PC-9 (cell line): ENCODE measurements at regions not wholly inside any gene's neighbourhood (a gene's known extent, or its start where the extent isn't known, plus 50 kb on each side); places are given as distances from the start of the nearest gene placed in this dataset.

Experiments
- BruUV-seq: library from RNA; stranded (reverse); fragments of 400-500 nt; replicated peaks from 2 replicates; lab custom pipeline; 2021; lab: Mats Ljungman, UMichigan
- CTCF ChIA-PET: fragments of 300-600 bp; sonication (Branson Sonifier 250); formaldehyde crosslinking; loops from one replicate; lab custom pipeline; 2022; ENCODE audit warnings: antibody characterized with exemption; lab: Charles Lee
- POLR2A ChIA-PET: fragments of 300-600 bp; sonication (Branson Sonifier 250); formaldehyde crosslinking; loops from one replicate; lab custom pipeline; 2022; ENCODE audit warnings: antibody characterized with exemption; ENCODE audit not compliant: unreplicated experiment; lab: Charles Lee
- DNase-seq, 2 experiments: peaks; one replicate each; pipeline versions ENCODE4 v3.0.0 to v3.0.0-alpha.2; 2015 to 2022; ENCODE audit warnings: mixed read lengths in 1 of 2
- H2AFZ ChIP-seq: fragments of 200-600 bp; sonication (generic); 2 replicates; pipeline ENCODE4 v1.8.1; 2017; ENCODE audit warnings: antibody characterized with exemption
- H3F3A ChIP-seq: fragments of 200-600 bp; sonication (generic); 2 replicates; pipeline ENCODE4 v1.8.1; 2017; ENCODE audit warnings: antibody characterized with exemption, mild to moderate bottlenecking, low read depth; ENCODE audit not compliant: insufficient read depth
- H3K27ac ChIP-seq: fragments of 200-600 bp; sonication (generic); 2 replicates; pipeline ENCODE4 v1.6.1; 2016; ENCODE audit warnings: mixed run types
- H3K27me3 ChIP-seq: fragments of 200-600 bp; sonication (generic); 2 replicates; pipeline ENCODE4 v1.6.1; 2016; ENCODE audit warnings: low read depth, mixed run types; ENCODE audit not compliant: insufficient read depth
- H3K36me3 ChIP-seq: fragments of 200-600 bp; sonication (generic); 2 replicates; pipeline ENCODE4 v1.6.1; 2016; ENCODE audit warnings: low read depth, mixed run types
- H3K4me1 ChIP-seq: fragments of 200-600 bp; sonication (generic); replicated peaks from 2 replicates; pipeline ENCODE4 v1.6.1; 2016; ENCODE audit warnings: mixed run types; ENCODE audit not compliant: insufficient read depth
- H3K4me2 ChIP-seq: fragments of 200-600 bp; sonication (generic); 2 replicates; pipeline ENCODE4 v1.6.1; 2017; ENCODE audit warnings: mixed run types
- H3K4me3 ChIP-seq: fragments of 200-600 bp; sonication (generic); 2 replicates; pipeline ENCODE4 v1.6.1; 2016; ENCODE audit warnings: mixed run types
- H3K79me2 ChIP-seq: fragments of 200-600 bp; sonication (generic); 2 replicates; pipeline ENCODE4 v1.6.1; 2017; ENCODE audit warnings: low read depth, mixed run types
- H3K9me2 ChIP-seq: fragments of 200-600 bp; sonication (generic); 2 replicates; pipeline ENCODE4 v1.8.1; 2017; ENCODE audit warnings: mild to moderate bottlenecking; ENCODE audit not compliant: insufficient read depth
- H3K9me3 ChIP-seq: fragments of 200-600 bp; sonication (generic); 2 replicates; pipeline ENCODE4 v1.8.1; 2016; ENCODE audit warnings: low read depth; ENCODE audit not compliant: insufficient read depth
- H4K20me1 ChIP-seq: fragments of 200-600 bp; sonication (generic); 2 replicates; pipeline ENCODE4 v1.8.1; 2017; ENCODE audit not compliant: insufficient read depth
- CTCF ChIP-seq: fragments of 200-600 bp; sonication (generic); conservative IDR thresholded peaks from 2 replicates; pipeline ENCODE4 v1.6.1; 2017; ENCODE audit warnings: mixed run types, antibody characterized with exemption, mild to moderate bottlenecking, moderate library complexity
- EZH2 ChIP-seq: fragments of 200-600 bp; sonication (generic); IDR thresholded peaks from 2 replicates; pipeline ENCODE4 v1.8.0; 2017; ENCODE audit warnings: antibody characterized with exemption, low read depth
- intact Hi-C: fragments of 100-400 bp; cut with micrococcal nuclease; formaldehyde crosslinking; loops from one replicate; pipeline ENCODE4 v1.10.0; 2022; ENCODE audit not compliant: unreplicated experiment

- H3K4me3 ChIP-seq, result no peak overlapping the region
- no peak for DNase-seq
- H3F3A ChIP-seq, result no peaks in the 10 kb centered on the region
- H2AFZ ChIP-seq, result no peak overlapping the region
- intact Hi-C loops, result no loop called here
- no TSS peak for BruUV-seq
- TF ChIP-seq CTCF, result no peak
- TF ChIP-seq EZH2, result no peak
- no peaks in the 10 kb centered on the region for H4K20me1 ChIP-seq
- no peaks in the 10 kb centered on the region for H3K9me3 ChIP-seq
- no peaks in the 10 kb centered on the region for H3K9me2 ChIP-seq
- ChIA-PET CTCF (no interaction called here), POLR2A (no interaction called here)
- H3K79me2 ChIP-seq, result no peaks in the 10 kb centered on the region
- H3K27ac ChIP-seq, result no peak overlapping the region
- no peak overlapping the region for H3K4me2 ChIP-seq
- H3K4me1 ChIP-seq, result no peaks in the 10 kb centered on the region
- H3K36me3 ChIP-seq, result no peaks in the 10 kb centered on the region
- no peaks in the 10 kb centered on the region for H3K27me3 ChIP-seq
Measured at GRCh38 chr22:22112533-22113294, 130.1 kb upstream of the TOP3B start.

GRCh38 chr22:22111983-22112382, 129.4 kb upstream of the TOP3B start:
- ChIA-PET POLR2A (no interaction called here), CTCF (no interaction called here)
- Histone ChIP-seq H4K20me1 (no peaks in the 10 kb centered on the region), H3F3A (no peaks in the 10 kb centered on the region), H2AFZ (no peak overlapping the region), H3K4me1 (no peaks in the 10 kb centered on the region), H3K27ac (no peak overlapping the region), H3K27me3 (0 out of 2 replicates have a peak, but pooled peaks cover 2% of the 10 kb centered on the region), H3K4me3 (no peak overlapping the region), H3K79me2 (no peaks in the 10 kb centered on the region), H3K36me3 (no peaks in the 10 kb centered on the region), H3K9me2 (no peaks in the 10 kb centered on the region), H3K9me3 (no peaks in the 10 kb centered on the region), H3K4me2 (no peak overlapping the region)
- intact Hi-C loops, result no loop called here
- DNase-seq, result no peak
- TF ChIP-seq CTCF (no peak), EZH2 (no peak)
- BruUV-seq, result no TSS peak

- no peaks in the 10 kb centered on the region for H3K36me3 ChIP-seq
- DNase-seq, result peak in 1 of 2 experiments; percentile 19
- ChIA-PET POLR2A (interaction anchor here (0.6 to 0.7 kb wide), 2 partner anchors 25 to 478 kb away, joined by 7 to 9 read pairs; no protein-coding TSS in a partner anchor), CTCF (no interaction called here)
- H2AFZ ChIP-seq, result no peak overlapping the region
- H3K27ac ChIP-seq, result no peak overlapping the region
- H3K4me2 ChIP-seq, result no peak overlapping the region
- H3K79me2 ChIP-seq, result no peaks in the 10 kb centered on the region
- H3K9me2 ChIP-seq, result no peaks in the 10 kb centered on the region
- H4K20me1 ChIP-seq, result no peaks in the 10 kb centered on the region
- no TSS peak for BruUV-seq
- no peak overlapping the region for H3K4me3 ChIP-seq
- no peaks in the 10 kb centered on the region for H3F3A ChIP-seq
- H3K4me1 ChIP-seq, result no peaks in the 10 kb centered on the region
- intact Hi-C loops, result no loop called here
- 0 out of 2 replicates have a peak, but pooled peaks cover 5% of the 10 kb centered on the region for H3K27me3 ChIP-seq
- H3K9me3 ChIP-seq, result no peaks in the 10 kb centered on the region
- no peak for TF ChIP-seq CTCF
- no peak for TF ChIP-seq EZH2
Measured at GRCh38 chr22:22111267-22111751, 128.7 kb upstream of the TOP3B start.
